ENCODE measurements at regions not wholly inside any gene's neighbourhood (a gene's known extent, or its start where the extent isn't known, plus 50 kb on each side); places are given as distances from the start of the nearest gene placed in this dataset.
"Not testable (repeated sequence)": the region's sequence is repeated elsewhere in the genome, so short reads cannot be mapped to it uniquely, and the experiment has no call there.

GRCh38 chr16:5761592-5761991 lies 664.0 kb upstream of the EEF2KMT start:
- no peak for TF ChIP-seq CTCF (IDR thresholded peaks at IDR 0.05)
- DNase-seq (ENCODE audit: low spot score): no peak
- no peak for ATAC-seq (ENCODE audit: low FRiP score)

DNA sequence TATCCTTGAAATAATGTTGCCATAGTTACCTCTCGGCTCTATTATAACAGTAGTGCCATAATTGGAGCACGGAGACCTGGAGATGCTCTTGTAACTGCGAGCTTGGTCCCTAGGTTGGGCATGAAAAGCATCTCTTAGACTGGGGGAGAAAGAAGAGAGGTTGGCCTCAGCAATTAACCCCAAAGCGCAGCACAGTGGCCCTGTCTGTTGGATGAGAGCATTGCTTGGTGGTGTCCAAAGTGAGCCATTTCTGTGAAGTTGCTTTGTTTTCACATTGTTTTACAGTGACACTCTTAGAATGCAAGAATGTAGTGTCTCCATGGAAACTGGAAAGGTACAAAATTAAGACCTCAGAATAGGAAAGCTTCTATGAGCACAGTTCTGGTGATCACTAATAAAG lies 660.7 kb upstream of the EEF2KMT start:
- DNase-seq (ENCODE audit: low spot score) (no peak), ATAC-seq (ENCODE audit: low FRiP score) (no peak)
- no peak for TF ChIP-seq CTCF (IDR thresholded peaks at IDR 0.05)

GRCh38 chr16:5756969-5757368 lies 659.4 kb upstream of the EEF2KMT start:
- no peak for TF ChIP-seq CTCF (IDR thresholded peaks at IDR 0.05)
- ATAC-seq (ENCODE audit: low FRiP score): no peak

GRCh38 chr16:5753381-5753780 lies 655.8 kb upstream of the EEF2KMT start:
- no peak for ATAC-seq (ENCODE audit: low FRiP score)
- no peak for TF ChIP-seq CTCF (IDR thresholded peaks at IDR 0.05)
- no peak for DNase-seq (ENCODE audit: low spot score)

More at GRCh38 chr16:5756969-5757368, 659.4 kb upstream of the EEF2KMT start:
- DNase-seq (ENCODE audit: low spot score): no peak

DNA sequence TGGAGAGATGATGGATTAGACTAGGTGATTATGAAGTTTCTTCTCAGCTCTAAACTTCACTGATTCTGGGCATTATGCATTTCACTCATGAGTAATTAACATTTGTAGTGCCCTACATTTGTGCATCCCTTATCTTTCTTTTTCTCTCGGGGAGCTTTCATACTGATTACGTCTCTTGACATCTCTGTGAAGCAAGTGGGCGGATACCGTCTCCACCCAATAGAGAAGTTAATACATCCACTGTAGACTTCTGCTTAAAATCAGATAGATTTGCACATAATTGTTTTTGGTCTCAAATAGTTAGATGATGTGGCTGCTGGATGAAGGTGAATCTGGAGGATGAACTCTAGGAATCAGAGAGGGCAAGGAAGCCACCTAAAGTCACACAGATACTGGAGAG lies 653.6 kb upstream of the EEF2KMT start:
- no peak for TF ChIP-seq CTCF (IDR thresholded peaks at IDR 0.05)
- ATAC-seq (ENCODE audit: low FRiP score): no peak
- DNase-seq (ENCODE audit: low spot score): no peak

DNA sequence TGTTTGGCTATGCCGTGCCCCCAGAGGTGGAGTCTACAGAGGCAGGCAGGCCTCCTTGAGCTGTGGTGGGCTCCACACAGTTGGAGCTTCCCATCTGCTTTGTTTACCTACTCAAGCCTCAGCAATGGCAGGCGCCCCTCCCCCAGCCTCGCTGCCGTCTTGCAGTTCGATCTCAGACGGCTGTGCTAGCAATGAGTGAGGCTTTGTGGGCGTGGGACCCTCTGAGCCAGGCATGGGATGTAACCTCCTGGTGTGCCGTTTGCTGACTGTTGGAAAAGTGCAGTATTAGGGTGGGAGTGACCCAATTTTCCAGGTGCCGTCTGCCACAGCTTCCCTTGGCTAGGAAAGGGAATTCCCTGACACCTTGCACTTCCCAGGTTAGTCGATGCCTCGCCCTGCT lies 652.8 kb upstream of the EEF2KMT start:
- not testable (repeated sequence) for ATAC-seq (ENCODE audit: low FRiP score); DNase-seq (ENCODE audit: low spot score)

DNA sequence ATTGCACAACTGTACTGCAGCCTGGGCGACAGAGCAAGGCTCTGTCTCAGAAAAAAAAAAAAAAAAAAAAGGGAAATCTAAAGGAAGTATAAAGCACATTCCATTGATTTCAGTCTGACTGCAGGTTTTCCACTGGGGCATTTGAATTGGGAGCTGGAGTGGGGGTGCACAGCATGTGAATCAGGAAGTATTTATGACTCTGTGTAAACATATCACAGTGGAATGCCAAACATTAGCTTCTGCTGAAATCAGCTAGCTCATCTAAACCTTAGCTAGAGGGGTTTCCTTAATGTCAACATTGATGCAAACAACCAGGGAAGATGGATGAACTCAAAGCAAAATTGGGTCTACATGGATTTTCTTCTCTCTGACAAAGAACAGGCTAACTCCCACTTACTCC lies 641.0 kb upstream of the EEF2KMT start:
- no peak for ATAC-seq (ENCODE audit: low FRiP score)
- TF ChIP-seq CTCF (IDR thresholded peaks at IDR 0.05): no peak

More for the DNA sequence above, 641.0 kb upstream of the EEF2KMT start:
- DNase-seq (ENCODE audit: low spot score): no peak
